Ishikawa (cell line): ENCODE measurements at regions not wholly inside any gene's neighbourhood (a gene's known extent, or its start where the extent isn't known, plus 50 kb on each side); places are given as distances from the start of the nearest gene placed in this dataset.

Source experiments
- CEBPB ChIP-seq: IDR thresholded peaks from 2 replicates; pipeline ENCODE4 v1.6.1; 2012
- CREB1 ChIP-seq: IDR thresholded peaks from 2 replicates; pipeline ENCODE4 v1.6.1; 2012; ENCODE audit warnings: low read depth
- EGR1 ChIP-seq: IDR thresholded peaks from 2 replicates; pipeline ENCODE4 v1.6.1; 2012
- EP300 ChIP-seq: IDR thresholded peaks from 2 replicates; pipeline ENCODE4 v1.6.1; 2012; ENCODE audit warnings: borderline replicate concordance
- RAD21 ChIP-seq: IDR thresholded peaks from 2 replicates; pipeline ENCODE4 v1.6.1; 2012; ENCODE audit warnings: low read depth
- TAF1 ChIP-seq: IDR thresholded peaks from 2 replicates; pipeline ENCODE4 v1.6.1; 2012; ENCODE audit warnings: low read depth, mild to moderate bottlenecking
- YY1 ChIP-seq: IDR thresholded peaks from 2 replicates; pipeline ENCODE4 v1.6.1; 2012; ENCODE audit warnings: low read depth
- ZBTB7A ChIP-seq: IDR thresholded peaks from 2 replicates; pipeline ENCODE4 v1.6.1; 2012; ENCODE audit warnings: low read depth
- TF ChIP-seq, protein P1 (sequence below): IDR thresholded peaks from 2 replicates; pipeline ENCODE4 v1.6.1; 2012
- TF ChIP-seq, protein P2 (sequence below): IDR thresholded peaks from 2 replicates; pipeline ENCODE4 v1.6.1; 2012; ENCODE audit warnings: low read depth, mild to moderate bottlenecking

DNA sequence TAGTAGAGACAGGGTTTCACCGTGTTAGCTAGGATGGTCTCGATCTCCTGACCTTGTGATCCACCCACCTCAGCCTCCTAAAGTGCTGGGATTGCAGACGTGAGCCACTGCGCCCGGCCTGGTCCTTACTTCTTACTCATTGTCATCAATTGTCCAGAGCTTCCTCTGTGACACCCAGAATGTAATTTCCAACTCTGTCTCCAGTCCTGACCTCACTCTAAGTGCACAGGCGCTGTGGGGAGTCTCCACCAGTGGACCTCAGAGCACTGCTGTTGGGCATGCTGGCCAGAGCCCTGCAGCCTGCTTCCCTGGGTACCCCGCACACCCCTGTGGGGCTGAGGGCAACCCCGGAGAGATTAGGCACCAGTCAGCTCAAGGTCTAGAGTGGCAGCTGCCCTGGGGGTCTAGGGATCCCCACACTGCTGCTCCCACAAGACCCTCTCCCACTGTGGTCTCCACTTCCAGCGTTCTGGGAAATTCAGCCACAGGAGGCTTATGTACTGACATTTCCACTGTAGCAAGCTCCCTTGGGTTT is 1140.3 kb downstream of the TBC1D22A start:
- TF ChIP-seq EP300 (no peak), TAF1 (no peak), EGR1 (no peak), CEBPB (no peak), ZBTB7A (no peak), RAD21 (no peak), CREB1 (no peak), YY1 (no peak)
- TF ChIP-seq, protein P1, sequence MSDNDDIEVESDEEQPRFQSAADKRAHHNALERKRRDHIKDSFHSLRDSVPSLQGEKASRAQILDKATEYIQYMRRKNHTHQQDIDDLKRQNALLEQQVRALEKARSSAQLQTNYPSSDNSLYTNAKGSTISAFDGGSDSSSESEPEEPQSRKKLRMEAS: no peak
- TF ChIP-seq, protein P2, sequence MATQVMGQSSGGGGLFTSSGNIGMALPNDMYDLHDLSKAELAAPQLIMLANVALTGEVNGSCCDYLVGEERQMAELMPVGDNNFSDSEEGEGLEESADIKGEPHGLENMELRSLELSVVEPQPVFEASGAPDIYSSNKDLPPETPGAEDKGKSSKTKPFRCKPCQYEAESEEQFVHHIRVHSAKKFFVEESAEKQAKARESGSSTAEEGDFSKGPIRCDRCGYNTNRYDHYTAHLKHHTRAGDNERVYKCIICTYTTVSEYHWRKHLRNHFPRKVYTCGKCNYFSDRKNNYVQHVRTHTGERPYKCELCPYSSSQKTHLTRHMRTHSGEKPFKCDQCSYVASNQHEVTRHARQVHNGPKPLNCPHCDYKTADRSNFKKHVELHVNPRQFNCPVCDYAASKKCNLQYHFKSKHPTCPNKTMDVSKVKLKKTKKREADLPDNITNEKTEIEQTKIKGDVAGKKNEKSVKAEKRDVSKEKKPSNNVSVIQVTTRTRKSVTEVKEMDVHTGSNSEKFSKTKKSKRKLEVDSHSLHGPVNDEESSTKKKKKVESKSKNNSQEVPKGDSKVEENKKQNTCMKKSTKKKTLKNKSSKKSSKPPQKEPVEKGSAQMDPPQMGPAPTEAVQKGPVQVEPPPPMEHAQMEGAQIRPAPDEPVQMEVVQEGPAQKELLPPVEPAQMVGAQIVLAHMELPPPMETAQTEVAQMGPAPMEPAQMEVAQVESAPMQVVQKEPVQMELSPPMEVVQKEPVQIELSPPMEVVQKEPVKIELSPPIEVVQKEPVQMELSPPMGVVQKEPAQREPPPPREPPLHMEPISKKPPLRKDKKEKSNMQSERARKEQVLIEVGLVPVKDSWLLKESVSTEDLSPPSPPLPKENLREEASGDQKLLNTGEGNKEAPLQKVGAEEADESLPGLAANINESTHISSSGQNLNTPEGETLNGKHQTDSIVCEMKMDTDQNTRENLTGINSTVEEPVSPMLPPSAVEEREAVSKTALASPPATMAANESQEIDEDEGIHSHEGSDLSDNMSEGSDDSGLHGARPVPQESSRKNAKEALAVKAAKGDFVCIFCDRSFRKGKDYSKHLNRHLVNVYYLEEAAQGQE: no peak
